NCI-H526 (cell line): ENCODE measurements at regions not wholly inside any gene's neighbourhood (a gene's known extent, or its start where the extent isn't known, plus 50 kb on each side); places are given as distances from the start of the nearest gene placed in this dataset.

Experiments
- DNase-seq, 2 experiments: peaks; one replicate each; lab custom pipeline; 2025; lab: John Stamatoyannopoulos, UW

- no peak for DNase-seq
Observed at GRCh38 chr5:3047212-3047774, 295.8 kb upstream of the IRX2 start.

GRCh38 chr5:3043600-3043999, 292.1 kb upstream of the IRX2 start:
- DNase-seq: no peak

GRCh38 chr5:3041001-3041400, 289.5 kb upstream of the IRX2 start:
- no peak for DNase-seq

- no peak for DNase-seq
Observed at GRCh38 chr5:3036041-3036788, 284.7 kb upstream of the IRX2 start.

- no peak for DNase-seq
Observed at GRCh38 chr5:3035452-3035851, 284.0 kb upstream of the IRX2 start.

GRCh38 chr5:3034881-3035280, 283.4 kb upstream of the IRX2 start:
- DNase-seq: no peak

- no peak for DNase-seq
Observed at GRCh38 chr5:3034449-3034848, 283.0 kb upstream of the IRX2 start.

GRCh38 chr5:3033033-3033755, 281.7 kb upstream of the IRX2 start:
- DNase-seq: no peak

GRCh38 chr5:3032513-3032912, 281.0 kb upstream of the IRX2 start:
- no peak for DNase-seq

GRCh38 chr5:3031733-3032378, 280.4 kb upstream of the IRX2 start:
- no peak for DNase-seq

GRCh38 chr5:3030511-3031165, 279.2 kb upstream of the IRX2 start:
- DNase-seq: no peak

GRCh38 chr5:3029396-3029795, 277.9 kb upstream of the IRX2 start:
- no peak for DNase-seq

- no peak for DNase-seq
Observed at GRCh38 chr5:3027866-3028635, 276.6 kb upstream of the IRX2 start.

- DNase-seq: no peak
Observed at GRCh38 chr5:3027185-3027865, 275.8 kb upstream of the IRX2 start.

GRCh38 chr5:3026651-3027050, 275.2 kb upstream of the IRX2 start:
- DNase-seq: no peak

- DNase-seq: no peak
Observed at GRCh38 chr5:3026099-3026498, 274.6 kb upstream of the IRX2 start.

GRCh38 chr5:3025392-3025791, 273.9 kb upstream of the IRX2 start:
- no peak for DNase-seq

GRCh38 chr5:3024976-3025375, 273.5 kb upstream of the IRX2 start:
- no peak for DNase-seq

- no peak for DNase-seq
Observed at GRCh38 chr5:3024554-3024953, 273.1 kb upstream of the IRX2 start.

GRCh38 chr5:3024126-3024525, 272.6 kb upstream of the IRX2 start:
- no peak for DNase-seq

GRCh38 chr5:3023656-3024055, 272.2 kb upstream of the IRX2 start:
- DNase-seq: no peak
